Skeletal muscle satellite cell (primary cell): ENCODE measurements at regions not wholly inside any gene's neighbourhood (a gene's known extent, or its start where the extent isn't known, plus 50 kb on each side); places are given as distances from the start of the nearest gene placed in this dataset.

Experiments used
- H3K27me3 ChIP-seq: 2 replicates; pipeline ENCODE4 v1.7.0; 2013; ENCODE audit warnings: low read length; ENCODE audit not compliant: control insufficient read depth, insufficient read depth
- H3K36me3 ChIP-seq: 2 replicates; pipeline ENCODE4 v1.7.0; 2013; ENCODE audit warnings: mild to moderate bottlenecking, control low read depth, low read length; ENCODE audit not compliant: insufficient read depth
- H3K4me1 ChIP-seq: 2 replicates; pipeline ENCODE4 v1.7.0; 2013; ENCODE audit warnings: low read length; ENCODE audit not compliant: control insufficient read depth, insufficient read depth
- H3K4me2 ChIP-seq: 2 replicates; pipeline ENCODE4 v1.7.0; 2013; ENCODE audit warnings: mild to moderate bottlenecking, low read length
- H3K4me3 ChIP-seq: 2 replicates; pipeline ENCODE4 v1.7.0; 2013; ENCODE audit warnings: low read length
- H3K9ac ChIP-seq: 2 replicates; pipeline ENCODE4 v1.7.0; 2013; ENCODE audit warnings: mild to moderate bottlenecking, low read depth, low read length, moderate library complexity
- H3K9me3 ChIP-seq: replicated peaks from 2 replicates; pipeline ENCODE4 v1.7.0; 2013; ENCODE audit warnings: mild to moderate bottlenecking, control low read depth, low read length

DNA sequence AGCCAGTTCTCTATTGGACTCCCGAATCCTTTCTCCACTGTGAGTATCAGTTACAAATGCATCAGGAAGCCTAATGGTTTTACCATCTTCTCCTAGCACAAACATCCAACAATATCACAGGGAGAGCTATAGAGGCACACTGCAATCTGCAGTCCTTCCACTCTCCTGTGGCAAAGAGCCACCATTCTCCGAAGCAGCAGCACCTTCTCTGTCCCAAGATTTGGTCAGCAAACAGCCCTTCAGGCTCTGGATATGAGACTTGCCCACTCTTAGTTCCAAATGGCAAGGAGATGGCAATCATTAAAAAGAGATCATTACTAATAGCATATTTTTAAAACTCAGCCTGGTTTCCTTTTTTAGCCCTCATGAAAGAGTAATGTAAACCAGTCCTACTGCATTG, 223.4 kb downstream of the HS3ST3A1 start:
- Histone ChIP-seq H3K9ac (no peak overlapping the region), H3K4me2 (no peak overlapping the region), H3K9me3 (no peaks in the 10 kb centered on the region), H3K4me1 (no peaks in the 10 kb centered on the region), H3K4me3 (no peak overlapping the region), H3K27me3 (no peaks in the 10 kb centered on the region), H3K36me3 (no peaks in the 10 kb centered on the region)

DNA sequence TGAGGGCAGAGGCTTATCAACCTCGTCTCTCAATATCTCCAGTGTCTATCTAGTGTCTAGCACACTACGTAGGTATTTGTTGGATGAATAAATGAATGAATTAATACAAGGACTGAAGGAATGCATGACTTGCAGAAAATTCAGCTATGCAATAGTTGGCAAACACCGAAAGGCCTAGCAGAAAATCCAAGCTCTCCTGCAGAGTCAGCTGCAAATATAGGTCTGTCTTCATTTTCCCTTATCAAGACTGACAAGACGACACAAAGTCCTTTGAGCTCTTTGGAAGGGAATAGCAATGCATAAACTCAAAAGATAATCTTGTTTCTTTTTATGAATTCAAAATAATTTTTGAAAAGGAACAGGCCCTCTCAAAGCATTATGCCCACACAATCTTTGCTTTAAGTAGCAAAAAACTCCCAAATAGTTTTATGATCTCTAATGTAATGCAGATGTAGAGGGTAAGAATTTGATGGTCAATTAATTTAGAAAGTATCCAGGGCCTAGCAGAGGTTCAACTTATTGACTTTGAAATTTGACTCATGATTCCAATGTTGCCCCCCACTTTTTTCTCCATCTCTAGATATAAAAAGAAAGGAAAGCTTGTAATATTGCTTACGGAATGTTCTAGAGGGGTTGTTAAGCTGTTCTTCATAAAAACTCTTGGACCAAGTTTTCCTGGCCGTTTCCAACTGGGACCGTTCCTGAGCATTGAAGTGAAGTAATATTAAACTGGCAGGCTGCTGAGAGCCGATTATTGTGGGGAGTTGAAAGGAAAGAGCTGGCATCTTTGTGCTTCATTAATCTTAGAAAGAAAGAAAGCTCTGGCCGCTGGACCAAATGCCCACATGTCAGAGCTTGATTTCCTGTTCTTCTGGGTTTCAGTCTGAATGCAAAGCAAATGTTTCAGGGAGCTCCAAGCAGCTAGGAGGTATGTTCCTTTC, 227.3 kb downstream of the HS3ST3A1 start:
- H3K9me3 ChIP-seq: no peaks in the 10 kb centered on the region
- H3K4me3 ChIP-seq: no peak overlapping the region
- no peaks in the 10 kb centered on the region for H3K27me3 ChIP-seq
- H3K4me2 ChIP-seq: no peak overlapping the region
- H3K4me1 ChIP-seq: no peaks in the 10 kb centered on the region
- no peaks in the 10 kb centered on the region for H3K36me3 ChIP-seq
- no peak overlapping the region for H3K9ac ChIP-seq

DNA sequence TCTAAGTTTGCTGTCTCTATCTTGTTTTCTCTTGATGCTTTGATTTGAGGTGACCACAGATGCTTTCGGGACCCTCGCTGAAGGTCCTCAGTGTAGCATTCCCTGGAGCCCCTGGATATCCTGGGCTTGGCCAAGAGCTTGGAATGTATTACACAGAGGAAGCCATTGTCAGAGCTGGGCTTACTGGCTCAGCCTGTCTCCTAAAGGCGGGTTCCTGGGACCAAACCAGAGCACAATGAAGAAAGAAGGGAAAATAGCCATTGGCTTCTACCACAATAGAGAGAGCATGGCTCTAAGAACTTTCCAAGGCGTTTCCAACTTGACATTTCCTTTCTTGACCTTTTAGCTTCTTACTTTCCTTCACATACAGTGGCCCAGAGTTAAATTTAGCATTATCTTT, 229.3 kb downstream of the HS3ST3A1 start:
- no peaks in the 10 kb centered on the region for H3K4me1 ChIP-seq
- H3K4me2 ChIP-seq: no peak overlapping the region
- H3K36me3 ChIP-seq: no peaks in the 10 kb centered on the region
- no peaks in the 10 kb centered on the region for H3K27me3 ChIP-seq
- H3K9me3 ChIP-seq: no peaks in the 10 kb centered on the region
- no peak overlapping the region for H3K4me3 ChIP-seq
- no peak overlapping the region for H3K9ac ChIP-seq

DNA sequence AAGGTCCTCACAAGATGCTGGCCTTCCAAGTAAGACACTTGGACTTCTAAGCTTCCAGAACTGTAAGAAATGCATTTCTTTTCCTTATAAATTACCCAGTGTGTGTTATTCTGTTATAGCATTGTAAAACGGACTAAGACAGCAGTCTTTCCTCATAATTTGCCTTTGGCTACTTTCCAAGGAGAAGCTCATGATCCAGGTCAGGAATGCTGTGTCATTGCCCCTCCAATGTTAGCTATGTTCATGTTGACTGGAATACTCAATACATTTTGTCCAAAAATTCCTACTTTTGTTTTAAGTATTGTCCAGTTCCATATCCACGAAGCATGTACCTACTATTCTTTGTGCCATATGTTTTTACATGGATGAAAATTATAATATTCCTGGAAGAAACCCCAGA, 234.6 kb downstream of the HS3ST3A1 start:
- Histone ChIP-seq H3K27me3 (no peaks in the 10 kb centered on the region), H3K4me2 (no peak overlapping the region), H3K4me3 (no peak overlapping the region), H3K4me1 (peaks cover 24% of the 10 kb centered on the region), H3K9ac (no peak overlapping the region), H3K9me3 (no peaks in the 10 kb centered on the region), H3K36me3 (no peaks in the 10 kb centered on the region)

DNA sequence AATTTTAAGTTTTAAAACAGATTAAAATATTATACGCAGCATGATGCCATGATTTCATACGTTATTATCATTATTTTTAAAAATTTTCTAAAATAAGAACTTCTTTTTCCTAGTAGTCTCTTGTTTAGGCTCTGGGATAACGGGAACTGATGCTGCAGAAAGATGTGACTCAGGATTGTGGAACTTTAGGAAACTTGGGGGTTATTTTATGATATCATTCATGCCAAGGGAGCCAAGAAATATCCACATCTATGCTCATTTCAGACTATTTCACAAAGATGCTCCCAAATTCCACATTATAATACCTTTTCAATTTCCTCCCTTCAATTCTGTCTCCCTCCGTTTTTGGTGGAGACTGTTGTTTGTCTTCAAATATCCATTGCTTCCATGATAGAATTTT, 236.4 kb downstream of the HS3ST3A1 start:
- no peak overlapping the region for H3K4me2 ChIP-seq
- no peak overlapping the region for H3K4me3 ChIP-seq
- H3K27me3 ChIP-seq: no peaks in the 10 kb centered on the region
- H3K9me3 ChIP-seq: no peaks in the 10 kb centered on the region
- H3K36me3 ChIP-seq: no peaks in the 10 kb centered on the region
- no peak overlapping the region for H3K9ac ChIP-seq
- H3K4me1 ChIP-seq: peaks cover 26% of the 10 kb centered on the region

DNA sequence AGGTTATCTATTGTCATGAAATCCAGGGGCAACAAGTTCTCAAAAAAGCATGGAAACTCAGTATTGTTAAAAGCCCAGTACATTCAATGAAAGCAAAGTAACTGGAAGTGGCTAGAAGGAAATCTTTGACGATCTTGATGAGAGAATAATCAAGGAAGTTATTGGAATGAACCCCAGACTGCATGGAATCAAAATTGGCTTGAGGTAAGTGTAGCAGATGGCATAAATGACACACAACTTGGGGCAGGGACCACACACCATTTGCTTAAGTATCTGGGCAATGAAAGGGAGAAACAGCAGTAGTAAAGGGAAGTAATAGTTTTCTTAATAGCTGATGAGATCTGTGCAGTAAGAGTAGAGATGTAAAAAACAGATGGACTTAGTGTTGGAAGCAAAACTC, 238.0 kb downstream of the HS3ST3A1 start:
- H3K4me3 ChIP-seq: no peak overlapping the region
- no peaks in the 10 kb centered on the region for H3K9me3 ChIP-seq
- H3K36me3 ChIP-seq: no peaks in the 10 kb centered on the region
- peaks cover 26% of the 10 kb centered on the region for H3K4me1 ChIP-seq
- no peak overlapping the region for H3K4me2 ChIP-seq
- H3K27me3 ChIP-seq: no peaks in the 10 kb centered on the region
- no peak overlapping the region for H3K9ac ChIP-seq

DNA sequence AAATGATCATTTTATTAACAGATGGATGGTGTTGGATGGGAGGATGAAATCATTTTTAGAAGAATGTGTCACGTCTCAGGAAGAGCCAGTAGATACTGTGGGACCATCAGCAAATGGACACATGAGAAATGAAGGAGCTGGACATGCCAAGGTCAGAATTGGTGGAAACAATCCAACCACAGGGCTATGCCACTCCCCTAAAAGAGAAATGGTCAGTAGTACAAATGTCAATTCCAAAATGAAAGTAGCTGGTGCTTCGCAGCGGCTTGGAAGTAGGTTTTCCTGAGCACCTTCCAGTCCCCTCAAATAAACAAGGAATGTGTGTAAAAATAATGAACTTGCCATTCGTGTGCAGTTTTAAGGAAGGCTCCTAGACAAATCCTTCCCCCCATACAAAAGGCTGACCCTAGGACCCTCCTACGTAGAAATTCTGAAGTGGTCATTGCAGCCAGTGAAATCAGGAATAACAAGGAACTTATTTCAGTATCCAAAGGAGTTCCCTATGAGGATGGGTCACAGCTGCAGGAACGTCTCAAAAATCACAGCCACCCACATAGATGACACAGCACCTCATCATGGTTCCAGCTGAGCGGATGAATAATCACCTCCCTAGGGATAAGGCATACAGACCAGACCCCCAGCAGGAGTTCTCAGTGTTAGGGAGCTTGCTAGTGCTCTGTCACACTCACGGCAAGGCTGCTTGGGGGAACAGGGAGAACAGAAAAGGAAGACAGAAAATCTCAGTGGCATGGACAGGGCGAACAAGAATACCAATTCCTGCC, 239.2 kb downstream of the HS3ST3A1 start:
- peak overlapping the region; percentile 26 for H3K9ac ChIP-seq
- peak overlapping the region; percentile 50 for H3K4me3 ChIP-seq
- no peaks in the 10 kb centered on the region for H3K36me3 ChIP-seq
- peaks cover 26% of the 10 kb centered on the region for H3K4me1 ChIP-seq
- no peaks in the 10 kb centered on the region for H3K27me3 ChIP-seq
- no peaks in the 10 kb centered on the region for H3K9me3 ChIP-seq
- peak overlapping the region; percentile 77 for H3K4me2 ChIP-seq

DNA sequence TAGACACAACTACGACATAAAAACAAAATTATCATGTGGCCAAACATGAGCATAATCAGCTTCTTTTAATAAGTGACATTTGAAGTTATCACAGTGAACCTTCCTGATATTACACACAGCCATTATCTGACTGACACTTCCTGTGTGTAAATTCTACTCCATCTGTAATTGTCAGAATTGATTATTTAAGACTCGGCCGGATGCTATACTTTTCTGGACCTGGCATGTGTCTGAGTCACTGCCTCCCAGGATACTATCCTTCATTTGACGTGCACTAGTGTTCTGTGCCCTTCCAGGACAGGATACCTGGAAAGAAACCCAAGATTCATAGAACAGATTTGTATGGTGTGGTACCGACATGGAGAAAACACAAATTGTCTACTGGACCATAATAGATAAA, 242.0 kb downstream of the HS3ST3A1 start:
- no peak overlapping the region for H3K4me2 ChIP-seq
- no peaks in the 10 kb centered on the region for H3K27me3 ChIP-seq
- no peak overlapping the region for H3K4me3 ChIP-seq
- H3K36me3 ChIP-seq: no peaks in the 10 kb centered on the region
- H3K9ac ChIP-seq: no peak overlapping the region
- H3K9me3 ChIP-seq: no peaks in the 10 kb centered on the region
- peaks cover 22% of the 10 kb centered on the region for H3K4me1 ChIP-seq

DNA sequence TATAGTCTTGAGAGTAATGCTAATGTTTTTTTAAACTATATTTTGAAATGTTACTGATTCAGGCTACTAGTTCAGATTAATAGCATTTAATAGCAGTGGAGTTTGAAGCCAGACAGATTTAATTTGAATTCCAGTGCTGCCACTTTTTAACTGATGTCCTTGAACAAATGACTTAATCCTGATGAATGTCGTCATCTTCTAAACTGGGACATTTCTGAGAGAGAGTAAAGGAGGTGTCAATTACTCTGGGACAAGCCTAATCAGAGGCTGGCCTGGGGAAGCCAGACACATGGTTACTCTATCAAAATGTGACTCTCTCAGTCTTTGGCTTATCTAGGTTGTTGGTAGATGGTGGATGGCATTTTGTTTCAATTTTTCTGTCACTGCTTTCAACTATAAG, 246.7 kb downstream of the HS3ST3A1 start:
- Histone ChIP-seq H3K9me3 (no peaks in the 10 kb centered on the region), H3K4me3 (no peak overlapping the region), H3K36me3 (no peaks in the 10 kb centered on the region), H3K4me2 (no peak overlapping the region), H3K27me3 (no peaks in the 10 kb centered on the region), H3K4me1 (peaks cover 25% of the 10 kb centered on the region), H3K9ac (no peak overlapping the region)

DNA sequence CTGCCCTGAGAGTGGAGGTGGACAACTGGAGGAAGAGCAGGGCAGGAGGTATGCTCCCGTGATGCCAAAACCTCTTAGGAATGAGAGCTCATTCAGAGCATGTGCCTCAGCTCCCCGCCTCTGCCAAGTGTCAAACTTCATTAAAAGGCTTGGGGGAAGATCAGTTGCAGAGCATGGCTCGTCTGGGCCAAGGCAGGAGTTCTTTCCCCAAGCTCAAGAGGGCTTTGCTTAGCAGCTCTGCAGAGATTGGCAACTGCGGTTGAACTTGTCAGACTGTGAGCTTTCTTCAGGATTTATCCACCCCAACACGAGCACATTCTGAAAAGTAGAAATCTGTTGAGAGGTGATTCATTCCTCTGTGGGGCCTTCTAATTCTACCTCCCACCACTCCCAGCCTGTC, 248.1 kb downstream of the HS3ST3A1 start:
- no peak overlapping the region for H3K9ac ChIP-seq
- H3K4me1 ChIP-seq: peaks cover 25% of the 10 kb centered on the region
- no peaks in the 10 kb centered on the region for H3K27me3 ChIP-seq
- no peak overlapping the region for H3K4me3 ChIP-seq
- H3K4me2 ChIP-seq: no peak overlapping the region
- no peaks in the 10 kb centered on the region for H3K36me3 ChIP-seq
- no peaks in the 10 kb centered on the region for H3K9me3 ChIP-seq

DNA sequence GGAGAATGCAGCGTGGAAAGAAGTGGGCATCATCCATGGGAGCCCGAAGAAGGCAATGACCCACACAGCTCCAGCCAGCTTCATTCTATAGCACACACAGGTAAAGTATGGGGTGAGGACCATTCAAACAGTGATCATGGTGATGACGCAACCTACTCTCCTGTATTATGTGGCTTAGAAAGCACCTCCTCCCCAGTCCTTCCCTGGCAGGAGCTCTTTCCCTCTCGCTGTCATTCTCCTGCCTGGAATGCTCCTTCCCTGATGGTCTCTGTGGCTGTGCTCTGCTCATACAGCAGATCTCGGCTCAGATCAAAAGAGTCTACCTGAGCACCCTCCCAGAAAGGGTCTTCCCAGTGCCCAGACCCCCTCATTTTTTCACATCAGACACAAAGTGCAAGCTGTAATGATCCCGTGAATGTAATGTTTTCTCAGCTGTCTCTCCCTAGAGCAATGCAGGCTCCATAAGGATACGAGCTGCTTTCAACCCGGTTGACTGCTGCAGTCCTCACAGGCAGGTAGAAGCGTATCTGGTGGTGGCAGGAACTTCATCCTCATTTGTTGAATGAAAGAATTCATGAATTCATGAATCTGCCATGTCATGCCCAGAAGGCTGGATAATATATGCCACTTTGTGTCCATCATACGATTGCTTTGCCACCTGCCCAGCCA, 248.8 kb downstream of the HS3ST3A1 start:
- H3K36me3 ChIP-seq: no peaks in the 10 kb centered on the region
- H3K4me1 ChIP-seq: peaks cover 31% of the 10 kb centered on the region
- no peaks in the 10 kb centered on the region for H3K27me3 ChIP-seq
- no peak overlapping the region for H3K4me2 ChIP-seq
- no peak overlapping the region for H3K4me3 ChIP-seq
- H3K9ac ChIP-seq: no peak overlapping the region
- no peaks in the 10 kb centered on the region for H3K9me3 ChIP-seq
